OCI-LY1 (cell line): ENCODE measurements at regions not wholly inside any gene's neighbourhood (a gene's known extent, or its start where the extent isn't known, plus 50 kb on each side); places are given as distances from the start of the nearest gene placed in this dataset.

ENCODE experiments used
- EZH2 ChIP-seq: fragments of 200-600 bp; sonication (generic), shearing (Covaris generic); IDR thresholded peaks from 2 replicates; pipeline ENCODE4 v1.8.0; 2017; ENCODE audit warnings: borderline replicate concordance, mixed run types, mild to moderate bottlenecking, antibody characterized with exemption, low read length, moderate library complexity, mixed read lengths
- TF ChIP-seq, protein P1 (sequence below): fragments of 200-600 bp; sonication (generic), shearing (Covaris generic); IDR thresholded peaks from 2 replicates; pipeline ENCODE4 v1.5.1; 2017; ENCODE audit warnings: mild to moderate bottlenecking, antibody characterized with exemption, low read length, moderate library complexity, mixed read lengths

DNA sequence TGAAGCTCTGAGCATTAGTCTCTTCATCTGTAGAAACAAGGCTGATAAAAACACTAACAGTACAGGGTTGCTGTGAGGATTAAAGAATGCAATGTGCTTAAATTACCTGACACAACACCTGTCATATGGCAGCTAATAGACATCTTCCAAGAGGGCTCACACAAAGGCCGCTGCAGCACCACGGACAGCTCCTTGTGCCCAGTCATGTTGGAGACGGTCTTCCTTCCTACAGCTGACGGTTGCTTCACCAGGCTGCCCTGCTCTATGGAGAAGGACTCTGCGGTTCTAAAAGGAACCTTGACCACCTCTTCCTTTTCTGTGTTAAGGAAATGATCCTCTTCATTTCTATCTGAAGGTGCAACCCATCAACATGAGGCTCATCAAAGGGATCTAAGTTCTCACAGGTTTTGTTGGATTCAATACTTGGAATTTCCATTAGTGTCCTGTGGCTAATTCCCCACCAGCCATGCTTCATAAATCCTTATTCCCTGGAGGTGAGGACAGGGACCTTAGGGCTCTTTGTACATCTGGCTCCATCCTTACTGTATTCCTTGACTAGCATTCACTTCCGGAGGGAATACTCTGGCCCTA, 138.9 kb upstream of the CES5A start:
- TF ChIP-seq, protein P1, sequence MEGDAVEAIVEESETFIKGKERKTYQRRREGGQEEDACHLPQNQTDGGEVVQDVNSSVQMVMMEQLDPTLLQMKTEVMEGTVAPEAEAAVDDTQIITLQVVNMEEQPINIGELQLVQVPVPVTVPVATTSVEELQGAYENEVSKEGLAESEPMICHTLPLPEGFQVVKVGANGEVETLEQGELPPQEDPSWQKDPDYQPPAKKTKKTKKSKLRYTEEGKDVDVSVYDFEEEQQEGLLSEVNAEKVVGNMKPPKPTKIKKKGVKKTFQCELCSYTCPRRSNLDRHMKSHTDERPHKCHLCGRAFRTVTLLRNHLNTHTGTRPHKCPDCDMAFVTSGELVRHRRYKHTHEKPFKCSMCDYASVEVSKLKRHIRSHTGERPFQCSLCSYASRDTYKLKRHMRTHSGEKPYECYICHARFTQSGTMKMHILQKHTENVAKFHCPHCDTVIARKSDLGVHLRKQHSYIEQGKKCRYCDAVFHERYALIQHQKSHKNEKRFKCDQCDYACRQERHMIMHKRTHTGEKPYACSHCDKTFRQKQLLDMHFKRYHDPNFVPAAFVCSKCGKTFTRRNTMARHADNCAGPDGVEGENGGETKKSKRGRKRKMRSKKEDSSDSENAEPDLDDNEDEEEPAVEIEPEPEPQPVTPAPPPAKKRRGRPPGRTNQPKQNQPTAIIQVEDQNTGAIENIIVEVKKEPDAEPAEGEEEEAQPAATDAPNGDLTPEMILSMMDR, result no peak
- no peak for TF ChIP-seq EZH2
